HG03135 (cell line): ENCODE measurements at regions not wholly inside any gene's neighbourhood (a gene's known extent, or its start where the extent isn't known, plus 50 kb on each side); places are given as distances from the start of the nearest gene placed in this dataset.
"Not testable (repeated sequence)": the region's sequence is repeated elsewhere in the genome, so short reads cannot be mapped to it uniquely, and the experiment has no call there.

Experiments used
- ATAC-seq: cut with Tn5 transposase; IDR thresholded peaks from one replicate; pipeline ENCODE4 v1.9.1; 2021; ENCODE audit warnings: mild to moderate bottlenecking, moderate library complexity; ENCODE audit not compliant: unreplicated experiment

DNA sequence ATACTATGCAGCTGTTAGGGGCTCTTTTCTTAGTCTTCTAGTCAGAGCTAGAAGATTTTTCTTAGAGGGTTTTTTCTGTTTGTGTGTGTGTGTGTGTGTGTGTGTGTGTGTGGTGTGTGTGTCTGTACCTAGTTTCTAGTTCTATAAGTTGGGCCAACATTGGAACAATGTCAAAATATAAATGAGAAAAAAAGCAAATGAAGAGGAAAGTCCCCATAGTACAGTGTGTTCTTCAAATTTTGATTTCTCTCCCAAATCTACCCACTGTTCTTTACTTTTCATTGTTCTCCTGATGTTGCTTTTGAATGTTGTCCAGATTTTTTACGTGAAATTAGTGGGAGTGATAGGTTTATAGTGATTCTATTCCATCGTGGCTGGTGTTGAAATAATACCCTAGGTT is 2153.4 kb upstream of the RAG2 start:
- no peak for ATAC-seq

DNA sequence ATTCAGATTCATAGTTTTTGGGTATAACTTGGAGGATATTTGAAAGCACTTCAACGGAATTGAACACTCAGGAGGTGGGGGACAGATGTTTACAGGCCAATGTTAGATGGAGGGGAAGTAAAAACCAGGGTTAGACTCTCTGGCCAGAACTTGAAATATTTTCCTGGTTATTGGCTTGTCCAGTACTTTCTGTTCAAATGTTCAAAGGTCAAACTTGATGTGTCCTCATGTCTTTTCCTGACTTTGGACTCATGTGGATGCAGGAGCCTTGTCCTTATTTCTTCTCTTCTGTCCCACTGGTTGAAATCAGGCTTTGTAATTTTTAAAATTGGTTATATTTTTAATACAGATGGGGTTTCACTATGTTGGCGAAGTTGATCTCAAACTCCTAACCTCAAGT is 2148.5 kb upstream of the RAG2 start:
- not testable (repeated sequence) for ATAC-seq

DNA sequence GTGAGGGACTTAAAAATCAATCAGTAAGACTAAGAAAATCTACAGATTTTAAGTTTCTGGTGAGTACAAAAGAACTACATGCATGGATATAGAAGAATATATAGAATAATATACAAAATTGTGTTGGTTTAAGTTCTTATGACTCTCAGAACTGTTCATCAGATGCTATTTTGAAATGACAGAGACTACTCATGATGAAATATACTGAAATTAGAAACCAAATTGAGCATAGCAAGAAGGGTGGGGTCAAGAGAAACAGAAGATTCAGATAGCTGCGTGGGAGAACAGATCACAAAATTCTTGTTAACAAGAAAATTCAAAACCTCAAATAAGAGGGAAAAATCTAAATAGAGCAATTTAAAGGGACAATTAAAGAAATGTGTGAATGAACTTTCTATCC is 2125.3 kb upstream of the RAG2 start:
- no peak for ATAC-seq

DNA sequence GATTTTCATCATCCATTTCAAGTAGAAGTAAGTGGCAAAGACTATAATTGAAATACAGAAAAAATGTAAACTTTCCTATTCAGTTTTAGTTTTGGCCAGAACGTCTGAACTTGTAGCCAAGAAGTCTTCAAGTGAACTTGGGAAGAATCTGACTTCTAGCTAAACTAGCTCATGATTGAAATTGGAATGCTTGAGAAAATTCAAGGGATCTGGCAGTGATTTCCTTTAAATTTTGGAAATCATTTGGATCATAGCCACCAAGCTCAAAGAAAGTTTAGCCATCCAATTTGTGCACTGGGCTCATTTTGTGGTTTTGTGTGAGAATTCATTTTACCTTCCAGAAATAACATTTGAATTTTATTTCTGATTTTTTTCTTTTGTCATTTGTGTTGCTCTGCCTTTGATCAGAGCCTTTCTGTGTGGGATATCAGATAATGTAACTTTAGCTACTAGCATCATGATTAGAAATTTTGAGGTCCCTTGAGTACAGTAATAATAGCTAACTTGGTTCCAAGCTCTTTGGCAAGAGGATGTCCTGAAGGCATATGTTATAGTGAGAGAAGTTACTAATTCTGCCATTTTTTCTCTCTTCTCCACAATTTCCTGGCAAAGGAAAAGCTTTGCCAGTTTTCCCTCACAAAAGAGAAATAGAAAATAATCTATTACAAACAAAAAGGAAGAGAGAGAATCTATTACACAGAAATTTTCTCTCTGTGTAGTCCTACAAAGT is 2123.7 kb upstream of the RAG2 start:
- ATAC-seq = no peak

DNA sequence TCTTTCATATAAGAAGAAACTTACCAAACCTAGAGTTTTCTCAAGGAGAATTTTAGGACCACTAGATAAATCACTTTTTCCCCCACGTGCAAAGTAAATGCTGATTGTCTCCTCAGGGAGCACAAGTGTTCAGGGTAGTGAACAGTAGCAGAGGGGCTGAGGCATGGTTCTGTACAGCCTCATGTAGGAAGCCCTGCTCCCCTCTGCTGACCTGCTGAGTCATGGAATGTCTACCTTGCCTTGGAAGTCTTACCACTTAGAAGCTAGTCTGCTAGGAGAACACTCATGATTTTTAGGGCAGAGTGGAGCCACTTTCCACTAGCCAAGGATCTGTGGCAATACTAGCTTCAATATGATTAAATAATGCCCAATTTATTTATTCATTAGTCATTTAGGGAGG is 2120.6 kb upstream of the RAG2 start:
- ATAC-seq = no peak

DNA sequence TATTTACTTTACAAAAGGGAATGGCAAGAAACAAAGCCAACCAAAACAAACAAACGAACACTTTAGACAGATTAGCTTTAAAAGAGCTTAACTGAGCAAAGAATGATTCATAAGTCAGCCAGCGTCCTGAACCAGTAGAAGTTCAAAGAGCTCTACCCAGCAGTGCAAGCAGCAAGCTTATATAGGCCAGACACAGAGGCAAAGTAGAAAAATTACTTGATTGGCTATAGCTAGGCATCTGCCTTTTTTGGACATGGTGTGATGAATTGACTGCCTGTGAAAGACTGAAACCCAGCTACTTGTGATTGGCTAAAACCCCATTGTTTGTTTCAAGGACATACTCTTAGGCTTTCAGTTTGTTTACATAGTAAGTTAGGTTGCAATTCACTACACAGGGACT is 2120.0 kb upstream of the RAG2 start:
- ATAC-seq = no peak

DNA sequence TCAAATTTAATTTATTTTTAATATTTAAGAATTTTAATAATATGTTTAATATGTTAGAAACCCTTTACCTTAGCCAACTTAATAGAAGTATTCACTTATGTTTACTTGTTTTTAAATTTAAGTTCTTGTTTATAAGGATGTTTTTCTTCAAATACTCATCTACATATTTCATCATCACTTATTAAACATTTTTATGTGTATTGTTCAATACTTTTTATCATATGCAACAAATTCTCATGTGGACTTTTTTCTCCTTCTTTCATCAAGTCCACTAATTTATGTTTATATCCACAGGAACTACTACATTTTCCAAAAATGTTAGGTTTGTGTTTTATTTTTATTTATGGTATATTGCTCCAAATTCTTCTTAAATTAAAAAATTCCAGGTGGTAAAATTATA is 2113.1 kb upstream of the RAG2 start:
- no peak for ATAC-seq

DNA sequence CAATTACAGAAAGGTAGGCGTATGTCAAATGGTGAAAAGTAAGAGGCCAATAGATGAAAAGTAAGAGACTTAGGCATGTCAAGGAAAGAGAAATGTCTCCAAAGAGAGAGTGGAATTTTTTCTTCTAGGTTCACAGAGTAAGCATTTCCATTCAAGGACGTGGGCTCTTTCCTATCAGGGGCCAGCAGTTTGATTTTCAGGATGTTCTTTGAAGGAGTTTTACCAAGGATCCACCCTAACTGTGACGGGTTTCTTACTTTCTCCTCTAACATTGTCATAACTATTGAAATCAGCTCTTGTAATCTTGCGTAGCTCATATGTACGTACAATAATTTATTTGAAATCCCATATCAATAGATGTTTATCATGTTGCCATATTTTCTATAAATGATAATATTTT is 2112.2 kb upstream of the RAG2 start:
- no peak for ATAC-seq

DNA sequence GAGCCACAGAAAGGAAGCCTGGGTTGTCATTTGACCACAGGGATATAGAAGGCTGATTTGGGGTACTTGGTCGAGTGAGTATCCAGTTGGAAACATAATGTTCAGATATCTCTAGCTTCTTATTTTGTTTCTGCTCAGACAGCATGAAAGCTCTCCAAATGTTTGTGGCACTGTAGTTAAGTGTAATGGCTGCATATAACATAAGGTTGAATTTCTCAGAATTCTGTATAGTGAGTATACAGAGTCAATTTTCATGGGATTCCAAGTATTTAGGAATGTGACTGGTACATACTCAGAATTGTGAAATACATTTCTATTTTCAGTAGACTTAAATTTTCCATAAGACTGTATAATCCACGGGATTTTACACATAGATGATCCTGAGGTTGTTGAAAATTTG is 2102.1 kb upstream of the RAG2 start:
- no peak for ATAC-seq

DNA sequence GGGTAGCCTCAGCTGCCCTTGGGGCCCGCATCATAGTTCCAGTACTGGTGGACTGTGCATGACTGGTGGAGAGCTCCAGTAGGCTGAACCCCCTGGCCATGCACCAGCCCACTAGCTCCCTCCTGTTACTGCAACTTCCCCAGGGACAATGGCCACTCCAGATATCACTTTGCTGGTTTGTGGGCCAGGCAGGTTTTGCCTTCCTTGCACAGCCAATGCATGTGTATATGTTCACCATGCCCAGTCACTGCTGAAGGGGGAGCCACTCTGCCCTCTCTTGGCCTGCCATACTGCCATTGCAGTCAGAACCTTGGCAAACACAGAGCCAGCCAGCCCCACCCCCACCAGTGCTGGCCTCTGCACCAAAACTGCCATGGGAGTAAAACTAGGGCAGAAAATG is 2095.3 kb upstream of the RAG2 start:
- no peak for ATAC-seq

DNA sequence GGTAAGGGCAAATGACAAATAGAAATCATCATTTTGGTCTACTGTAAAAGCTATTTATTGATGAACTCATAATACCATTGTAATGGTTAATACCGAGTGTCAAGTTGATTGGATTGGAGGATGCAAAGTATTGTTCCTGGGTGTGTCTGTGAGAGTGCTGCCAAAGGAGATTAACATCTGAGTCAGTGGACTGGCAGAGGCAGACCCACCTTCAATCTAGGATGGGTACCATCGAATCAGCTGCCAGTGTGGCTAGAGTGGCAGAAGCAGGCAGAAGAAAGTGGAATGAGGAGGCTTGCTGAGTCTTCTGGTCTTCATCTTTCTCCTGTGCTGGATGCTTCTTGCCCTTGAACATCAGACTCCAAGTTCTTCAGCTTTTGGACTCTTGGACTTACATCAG is 2092.2 kb upstream of the RAG2 start:
- ATAC-seq = not testable (repeated sequence)

DNA sequence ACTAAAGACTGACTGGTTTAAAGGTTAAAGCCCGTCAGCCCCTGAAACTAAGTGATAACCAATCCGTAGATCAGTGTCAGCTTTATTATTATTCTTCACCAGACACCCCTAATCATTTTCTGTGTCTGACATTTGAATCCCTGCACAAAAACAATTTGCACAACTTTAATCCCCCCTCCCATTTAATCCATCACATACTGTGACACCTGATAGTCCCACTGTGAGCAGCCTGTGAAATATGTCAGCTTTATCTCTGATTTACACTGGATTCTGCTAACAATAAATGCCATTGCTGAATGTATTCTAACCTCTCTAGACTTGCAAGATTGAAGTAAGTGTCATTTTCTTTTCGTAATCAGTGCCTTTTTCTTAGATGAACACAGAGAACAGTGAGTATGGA is 2089.0 kb upstream of the RAG2 start:
- ATAC-seq = no peak

DNA sequence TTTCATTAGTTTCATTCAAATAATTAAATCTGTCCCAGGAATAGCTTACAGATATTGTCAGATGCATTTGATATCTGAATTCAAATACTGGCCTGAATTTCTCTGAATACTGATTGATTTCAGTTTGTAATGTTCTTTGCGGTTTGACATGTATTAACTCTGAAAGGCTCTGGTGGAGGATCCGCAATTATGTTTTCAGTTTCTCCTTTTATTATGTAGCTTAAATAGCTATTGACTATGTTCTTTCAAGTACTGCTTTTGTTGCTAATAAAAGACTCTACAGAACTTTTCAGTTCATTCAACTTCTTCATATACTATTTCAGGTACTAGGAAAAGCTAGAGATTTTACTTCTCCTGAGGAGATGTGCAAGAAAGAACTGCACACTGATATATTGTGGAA is 2085.4 kb upstream of the RAG2 start:
- no peak for ATAC-seq

DNA sequence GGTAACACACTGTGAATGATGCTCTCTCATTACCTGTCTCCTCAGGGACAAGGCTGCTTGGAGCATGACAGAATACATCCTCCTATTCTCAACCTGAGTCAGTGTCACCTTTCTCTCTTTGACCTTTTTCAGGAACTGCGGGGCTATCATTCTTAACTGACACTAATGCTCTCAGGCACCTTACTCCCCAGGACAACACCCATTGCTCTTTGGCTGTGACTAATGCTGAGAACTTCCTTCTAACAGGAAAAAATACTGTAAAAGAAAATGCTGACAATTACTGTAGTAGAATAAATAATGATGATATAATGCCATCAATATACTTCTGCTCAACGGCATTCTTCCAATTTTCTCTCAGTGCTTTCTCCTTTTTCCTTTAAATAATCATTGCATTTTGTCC is 2082.7 kb upstream of the RAG2 start:
- no peak for ATAC-seq

DNA sequence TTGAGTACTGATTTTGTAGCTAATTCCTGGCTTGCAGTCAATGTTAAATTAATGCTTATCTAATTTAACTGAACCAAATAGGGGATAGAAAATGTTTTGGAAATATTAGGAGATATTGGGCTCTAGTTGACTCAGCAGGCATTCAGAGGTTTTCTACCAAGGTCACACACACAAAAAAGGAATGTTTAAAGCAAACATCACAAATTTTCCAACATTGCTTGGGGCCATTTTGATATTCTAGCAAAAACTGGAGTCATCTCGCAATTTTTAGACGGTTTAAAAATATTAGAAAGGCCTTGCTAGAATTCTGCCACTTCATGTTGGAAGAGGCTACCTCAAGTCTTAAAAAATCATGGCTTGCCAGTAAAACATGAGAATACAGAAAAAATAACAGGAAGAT is 2082.1 kb upstream of the RAG2 start:
- no peak for ATAC-seq

DNA sequence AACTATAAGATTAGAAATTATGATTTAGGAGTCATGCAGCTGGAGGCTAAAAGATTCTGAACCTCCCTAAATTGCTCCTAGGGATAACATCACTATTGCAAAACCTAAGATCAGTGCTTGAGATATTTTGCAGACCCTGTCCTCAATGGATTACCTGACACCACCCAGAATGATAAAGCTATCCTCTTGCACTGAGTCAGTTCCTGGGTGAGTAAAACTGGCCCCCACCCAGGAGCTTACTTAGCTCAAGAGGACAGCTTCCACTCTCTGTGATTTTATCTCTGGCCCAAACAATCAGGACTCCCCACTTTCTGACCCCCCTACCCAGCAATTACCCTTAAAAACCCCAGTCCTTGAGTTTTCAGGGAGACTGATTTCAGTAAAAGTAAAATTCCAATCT is 2074.4 kb upstream of the RAG2 start:
- ATAC-seq = no peak

DNA sequence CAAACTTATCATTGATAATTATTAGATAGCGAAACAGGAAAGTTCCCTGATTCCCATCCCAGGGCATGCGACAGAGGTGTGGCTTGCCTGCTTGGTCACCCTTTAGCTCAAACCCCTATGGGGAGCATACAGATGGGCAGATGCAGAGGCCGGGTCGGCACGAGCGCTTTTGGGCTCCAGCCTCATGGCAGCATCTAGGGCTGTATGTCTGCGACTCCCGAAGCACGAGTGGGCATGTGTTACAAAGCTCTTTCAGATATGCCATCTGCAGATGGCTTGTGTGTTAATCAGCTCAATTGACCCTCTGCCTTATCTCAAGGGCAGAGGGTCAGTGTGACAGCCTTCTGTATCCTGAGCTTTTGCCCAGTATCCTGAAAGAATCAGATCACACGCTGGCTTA is 2069.3 kb upstream of the RAG2 start:
- no peak for ATAC-seq

DNA sequence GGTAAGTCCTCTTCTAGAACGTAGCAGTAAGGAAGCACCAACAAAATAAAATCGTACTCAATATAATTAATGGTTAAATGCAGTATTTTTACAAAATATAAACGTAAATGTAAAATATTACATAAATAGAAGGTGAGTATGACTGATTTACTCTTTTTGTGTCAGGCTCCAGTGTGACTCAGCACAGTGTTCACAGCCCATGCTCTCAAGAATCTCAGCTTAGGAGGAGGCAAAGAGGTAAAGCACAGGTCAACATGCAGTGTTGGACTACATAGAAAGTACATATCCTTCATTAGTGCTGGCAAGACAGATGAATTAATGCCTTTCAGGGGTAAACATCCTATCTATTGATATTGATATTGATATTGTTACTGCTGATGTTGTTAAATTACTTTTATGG is 2050.6 kb upstream of the RAG2 start:
- no peak for ATAC-seq

DNA sequence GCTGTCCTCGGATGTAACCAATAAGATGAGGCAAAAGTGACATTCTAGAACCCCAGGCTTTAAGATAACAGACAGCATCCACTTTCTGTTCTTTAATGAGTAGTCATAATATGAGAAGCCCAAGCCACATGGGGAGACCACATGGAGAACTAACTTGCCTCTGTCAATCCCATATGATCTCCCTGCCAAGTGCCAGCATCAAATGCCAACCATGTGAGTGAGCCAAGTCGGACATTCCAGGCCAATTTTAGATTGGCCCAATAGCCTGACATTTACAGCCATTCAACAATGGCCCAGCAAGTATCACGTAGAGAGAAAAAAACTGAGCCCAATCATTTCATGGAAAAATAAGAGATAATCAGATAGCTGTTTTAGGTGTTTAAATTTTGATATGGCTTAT is 2048.3 kb upstream of the RAG2 start:
- no peak for ATAC-seq

DNA sequence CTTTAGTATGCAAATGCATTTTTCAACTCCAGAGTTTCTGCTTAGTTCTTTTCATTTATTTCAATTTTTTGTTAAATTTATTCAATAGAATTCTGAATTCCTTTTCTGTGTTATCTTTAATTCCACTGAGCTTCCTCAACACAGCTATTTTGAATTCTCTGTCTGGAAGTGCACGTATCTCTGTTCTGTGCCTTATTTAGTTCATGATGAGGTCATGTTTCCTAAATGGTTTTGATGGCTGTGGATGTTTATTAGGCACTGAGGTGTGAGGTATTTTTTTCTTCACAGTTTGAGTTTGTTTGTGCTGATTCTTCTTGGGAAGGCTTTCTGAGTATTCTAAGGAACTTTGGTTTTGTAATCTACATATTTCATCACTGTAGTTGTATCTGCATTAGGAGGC is 2042.8 kb upstream of the RAG2 start:
- no peak for ATAC-seq

DNA sequence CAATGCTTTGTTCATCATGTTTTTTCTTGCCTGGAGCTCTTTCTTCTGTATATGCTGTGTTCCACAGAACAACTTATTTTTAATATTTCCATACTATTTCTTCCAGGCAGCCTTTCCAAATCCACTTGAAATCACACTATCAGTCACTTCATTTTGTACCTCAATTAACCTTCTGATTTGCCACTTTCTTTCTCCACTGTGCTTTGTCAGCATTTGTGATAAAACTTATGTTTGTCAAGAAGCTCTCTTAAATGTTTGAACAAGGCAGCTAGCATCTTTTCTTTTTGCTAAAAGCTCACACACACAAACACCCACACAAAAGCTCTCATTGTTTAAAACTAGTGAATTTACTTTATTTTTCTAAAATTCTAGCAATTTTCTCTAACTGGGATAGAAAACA is 2014.7 kb upstream of the RAG2 start:
- ATAC-seq = no peak

DNA sequence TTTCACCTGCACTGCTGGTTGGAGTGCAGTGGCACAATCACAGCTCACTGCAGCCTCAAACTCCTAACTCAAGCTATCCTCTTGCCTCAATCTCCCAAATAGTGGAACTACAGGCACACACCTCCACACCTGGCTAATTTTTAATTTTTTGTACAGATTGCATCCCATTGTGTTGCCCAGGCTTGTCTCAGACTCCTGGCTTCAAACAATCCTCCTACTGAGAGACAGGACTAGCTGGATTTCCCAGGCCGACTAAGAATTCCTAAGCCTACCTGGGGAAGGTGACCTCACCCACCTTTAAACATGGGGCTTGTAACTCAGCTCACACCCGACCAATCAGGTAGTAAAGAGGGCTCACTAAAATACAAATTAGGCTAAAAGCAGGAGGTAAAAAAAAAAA is 2003.3 kb upstream of the RAG2 start:
- ATAC-seq = not testable (repeated sequence)

DNA sequence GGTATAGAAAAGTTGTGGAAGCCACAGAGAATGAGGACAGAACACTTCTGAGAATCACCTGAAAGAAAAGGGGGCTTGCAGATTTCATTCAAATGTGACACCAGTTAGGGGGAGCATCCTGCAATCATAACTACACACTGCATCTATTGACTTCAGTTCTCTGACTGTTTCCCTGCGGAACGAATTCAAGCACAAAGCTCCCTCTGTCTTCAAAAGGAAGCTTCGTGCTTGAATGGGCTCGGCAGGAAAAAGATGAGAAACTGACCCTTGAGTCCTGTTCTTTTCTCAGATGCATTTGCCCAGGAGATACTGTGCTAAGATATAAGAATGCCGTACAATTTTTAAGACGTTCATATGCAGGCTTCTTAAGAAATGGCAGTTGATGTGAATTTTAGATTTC is 2000.4 kb upstream of the RAG2 start:
- ATAC-seq = no peak
